K562 (cell line): ENCODE measurements at regions not wholly inside any gene's neighbourhood (a gene's known extent, or its start where the extent isn't known, plus 50 kb on each side); places are given as distances from the start of the nearest gene placed in this dataset.

Experiments
- ATAC-seq: fragments of 200-7000 bp; cut with Tn5 transposase; 3 replicates; pipeline ENCODE4 v1.9.1; 2020; ENCODE audit warnings: moderate library complexity
- BruUV-seq: library from RNA; stranded (reverse); fragments of 400-500 nt; replicated peaks from 2 replicates; lab custom pipeline; 2021; lab: Mats Ljungman, UMichigan
- CTCF ChIA-PET: fragments of 300-600 bp; formaldehyde crosslinking; extraction: SDS; loops from one replicate; lab custom pipeline; 2021; ENCODE audit warnings: low intra/inter-chr PET ratio; lab: Yijun Ruan, JAX
- POLR2A ChIA-PET: fragments of 300-600, 350-650 bp; sonication (Branson Sonifier 250); formaldehyde crosslinking; extraction: SDS; loops from one replicate; lab custom pipeline; 2021; ENCODE audit warnings: antibody characterized with exemption, inconsistent platforms; lab: Yijun Ruan, JAX
- DNase-seq, 4 experiments: peaks; one replicate each; pipeline versions ENCODE4 v3.0.0 to v3.0.0-alpha.2; 2011 to 2018; ENCODE audit warnings: low spot score in 3 of 4, mixed read lengths in 3 of 4; ENCODE audit errors: extremely low read depth in 1 of 4
- FAIRE-seq: peaks from 2 replicates; lab custom pipeline; 2011; peaks lifted over from hg19 to GRCh38; lab: Jason Lieb, UNC
- H2AFZ ChIP-seq: 2 replicates; pipeline ENCODE4 v1.6.0; 2011; ENCODE audit warnings: low read depth, low read length, control low read depth, inconsistent platforms
- H3K27ac ChIP-seq: fragments of 200-600 bp; 3 replicates; pipeline ENCODE4 v1.8.0; 2011; ENCODE audit warnings: low read depth, mild to moderate bottlenecking, control low read depth, inconsistent platforms, low read length, moderate library complexity, mixed read lengths; ENCODE audit errors: extremely low read depth
- H3K27me3 ChIP-seq, 2 experiments: fragments of 300-600 bp in 1 of 2; 2 replicates in 1 of 2; 3 replicates in 1 of 2; pipeline versions ENCODE4 v1.6.0 to v1.8.0; 2011; ENCODE audit warnings: inconsistent platforms in 2 of 2, low read length in 2 of 2, mild to moderate bottlenecking in 1 of 2, mixed read lengths in 1 of 2, moderate library complexity in 1 of 2; ENCODE audit not compliant: control insufficient read depth in 2 of 2, insufficient read depth in 2 of 2
- H3K36me3 ChIP-seq: fragments of 300-600 bp; 3 replicates; pipeline ENCODE4 v1.8.0; 2011; ENCODE audit warnings: mild to moderate bottlenecking, low read length, inconsistent platforms; ENCODE audit not compliant: control insufficient read depth, insufficient read depth
- H3K4me1 ChIP-seq, 2 experiments: fragments of 200-600 bp in 1 of 2; replicated peaks in 1 of 2; 2 replicates in 1 of 2; 3 replicates in 1 of 2; pipeline versions ENCODE4 v1.5.1 to v1.8.0; 2011; ENCODE audit warnings: inconsistent platforms in 2 of 2, low read length in 2 of 2, mild to moderate bottlenecking in 1 of 2, mixed read lengths in 1 of 2, moderate library complexity in 1 of 2; ENCODE audit not compliant: control insufficient read depth in 2 of 2, insufficient read depth in 2 of 2
- H3K4me2 ChIP-seq: 2 replicates; pipeline ENCODE4 v1.6.1; 2011; ENCODE audit warnings: low read length, control low read depth, inconsistent platforms, mixed read lengths; ENCODE audit not compliant: insufficient read depth
- H3K4me3 ChIP-seq: fragments of 200-600 bp; sonication (generic), shearing (Covaris generic); 2 replicates; pipeline ENCODE4 v1.5.1; 2016; ENCODE audit warnings: control low read depth, inconsistent platforms
- H3K79me2 ChIP-seq: fragments of 200-600 bp; 3 replicates; pipeline ENCODE4 v1.8.0; 2011; ENCODE audit warnings: low read length, inconsistent platforms; ENCODE audit not compliant: control insufficient read depth, insufficient read depth
- H3K9ac ChIP-seq, 2 experiments: 2 replicates each; pipeline versions ENCODE4 v1.6.0 to v1.6.1; 2011; ENCODE audit warnings: low read depth in 2 of 2, low read length in 2 of 2, control low read depth in 1 of 2, inconsistent platforms in 1 of 2, mild to moderate bottlenecking in 1 of 2, mixed read lengths in 1 of 2; ENCODE audit not compliant: insufficient read depth in 1 of 2
- H3K9me1 ChIP-seq: one replicate; pipeline ENCODE4 v1.6.0; 2011; ENCODE audit warnings: inconsistent platforms, mild to moderate bottlenecking, low read length, moderate library complexity; ENCODE audit not compliant: control insufficient read depth, insufficient read depth
- H3K9me3 ChIP-seq: replicated peaks from 2 replicates; pipeline ENCODE4 v1.5.1; 2011; ENCODE audit warnings: low read depth, low read length, inconsistent platforms; ENCODE audit not compliant: control insufficient read depth, insufficient read depth
- H4K20me1 ChIP-seq: replicated peaks from 2 replicates; pipeline ENCODE4 v1.6.1; 2011; ENCODE audit warnings: low read length, inconsistent platforms, mixed read lengths; ENCODE audit not compliant: control insufficient read depth, insufficient read depth
- ELF2 ChIP-seq: fragments of 250-450 bp; sonication (Bioruptor Pico); IDR thresholded peaks from 2 replicates; pipeline ENCODE4 v1.5.0; 2021; ENCODE audit warnings: mild to moderate bottlenecking
- HEY1 ChIP-seq: fragments of 250-450 bp; sonication (Bioruptor Pico); IDR thresholded peaks from 2 replicates; pipeline ENCODE4 v1.5.0; 2020; ENCODE audit warnings: mild to moderate bottlenecking, moderate library complexity, borderline replicate concordance
- MTA2 ChIP-seq: fragments of 450-650 bp; IDR thresholded peaks from 2 replicates; pipeline ENCODE4 v1.6.1; 2016; ENCODE audit warnings: low read depth
- MTA3 ChIP-seq: fragments of 450-650 bp; formaldehyde crosslinking; IDR thresholded peaks from 2 replicates; pipeline ENCODE4 v1.6.1; 2017; ENCODE audit warnings: mild to moderate bottlenecking, borderline replicate concordance
- MYC ChIP-seq, 2 experiments: fragments of 250-450 bp in 1 of 2; sonication (Bioruptor Pico) in 1 of 2; IDR thresholded peaks; 2 replicates each; pipeline versions ENCODE4 v1.5.1 to v1.6.1; 2012 to 2021; ENCODE audit warnings: low read depth in 2 of 2, borderline replicate concordance in 1 of 2, improper control_type of control experiment in 1 of 2, low read length in 1 of 2, mild to moderate bottlenecking in 1 of 2, moderate library complexity in 1 of 2
- NCOA4 ChIP-seq: fragments of 450-650 bp; IDR thresholded peaks from 2 replicates; pipeline ENCODE4 v1.6.1; 2018; ENCODE audit warnings: mild to moderate bottlenecking; ENCODE audit not compliant: partially characterized antibody
- PRDM10 ChIP-seq: fragments of 450-650 bp; IDR thresholded peaks from 2 replicates; pipeline ENCODE4 v1.6.1; 2018; ENCODE audit not compliant: partially characterized antibody
- SNRNP70 ChIP-seq: fragments of 200-400 bp; formaldehyde crosslinking; optimal IDR thresholded peaks from 2 replicates; pipeline ENCODE3; 2017; ENCODE audit warnings: low read depth, low read length
- STAT6 ChIP-seq: sonication (generic); formaldehyde crosslinking; IDR thresholded peaks from 2 replicates; pipeline ENCODE4 v1.8.1; 2023; ENCODE audit warnings: mild to moderate bottlenecking, missing genetic modification reagents
- ZBTB34 ChIP-seq: fragments of 250-450 bp; sonication (Bioruptor Pico); IDR thresholded peaks from 2 replicates; pipeline ENCODE4 v1.8.0; 2021; ENCODE audit warnings: mild to moderate bottlenecking, moderate library complexity
- ZNF263 ChIP-seq: sonication (generic); formaldehyde crosslinking; IDR thresholded peaks from 2 replicates; pipeline ENCODE4 v1.8.0; 2022; ENCODE audit warnings: mild to moderate bottlenecking, missing genetic modification reagents, borderline replicate concordance
- ZNF561 ChIP-seq: fragments of 450-650 bp; formaldehyde crosslinking; conservative IDR thresholded peaks from 2 replicates; pipeline ENCODE4 v1.4.0; 2020; ENCODE audit warnings: mild to moderate bottlenecking, moderate library complexity
- WGBS: fragments of 100-300 bp; shearing (Covaris generic); methylation state at CpG from one replicate; pipeline ENCODE4 v1.1.6; 2016; ENCODE audit warnings: low coverage, mixed read lengths; ENCODE audit not compliant: insufficient coverage; ENCODE audit errors: missing lambda C conversion rate; 5-methylcytosine and 5-hydroxymethylcytosine counted together
- in situ Hi-C: fragments of 300-500 bp; cut with MboI; formaldehyde crosslinking; loops from 4 replicates; pipeline ENCODE4 v1.15.0; 2018; ENCODE audit warnings: inconsistent platforms, mixed read lengths
- intact Hi-C: fragments of 100-400 bp; cut with micrococcal nuclease; formaldehyde crosslinking; loops from 2 replicates; pipeline ENCODE4 v1.14.2; 2022

GRCh38 chr13:60933638-60934037 is 482.0 kb downstream of the PCDH20 start (continued):
- no peak for TF ChIP-seq STAT6
- TF ChIP-seq SNRNP70, result no peak
- TF ChIP-seq ELF2 (CRISPR knock-in tag), result no peak
- TF ChIP-seq MYC (IDR thresholded peaks at IDR 0.05; ENCODE audit: low read depth, low read length), result no peak
- no peak for TF ChIP-seq MYC (CRISPR knock-in tag; IDR thresholded peaks at IDR 0.05; ENCODE audit: borderline replicate concordance, low read depth)

- in situ Hi-C loops, result no loop called here
- 0% methylated on average over 4 of the region's 4 CpGs for WGBS
- no peaks in the 10 kb centered on the region for H3K4me1 ChIP-seq
- no peaks in the 10 kb centered on the region for H3K27me3 ChIP-seq
- TF ChIP-seq NCOA4 (no peak), MTA2 (no peak), ZNF561 (no peak), MTA3 (no peak), HEY1 (CRISPR knock-in tag) (no peak), ZNF263 (CRISPR knock-in tag) (no peak), ZBTB34 (CRISPR knock-in tag) (no peak), PRDM10 (no peak)
- H3K9me1 ChIP-seq, result no peaks in the 10 kb centered on the region
- H3K79me2 ChIP-seq, result no peaks in the 10 kb centered on the region
- no peak for FAIRE-seq
- no peak overlapping the region for H3K4me2 ChIP-seq
- CTCF ChIA-PET, result no interaction called here
- ATAC-seq, result no peak
- intact Hi-C loops, result no loop called here
- H4K20me1 ChIP-seq, result no peaks in the 10 kb centered on the region
- POLR2A ChIA-PET, result no interaction called here
- no peaks in the 10 kb centered on the region for H3K9me3 ChIP-seq
- H3K27ac ChIP-seq, result no peak overlapping the region
- no peak overlapping the region for H2AFZ ChIP-seq
- H3K9ac ChIP-seq, result no peak overlapping the region
- DNase-seq, result no peak
- H3K36me3 ChIP-seq, result no peaks in the 10 kb centered on the region
- no peak overlapping the region for H3K4me3 ChIP-seq
- BruUV-seq, result no TSS peak
Measured at GRCh38 chr13:60931858-60932546, 483.6 kb downstream of the PCDH20 start.
